Cardiac fibroblast (primary cell): ENCODE measurements at regions not wholly inside any gene's neighbourhood (a gene's known extent, or its start where the extent isn't known, plus 50 kb on each side); places are given as distances from the start of the nearest gene placed in this dataset.
A peak's percentile ranks its signal among the peaks of the same experiment; 100 is the strongest.
"Not testable (repeated sequence)": the region's sequence is repeated elsewhere in the genome, so short reads cannot be mapped to it uniquely, and the experiment has no call there.

Source experiments
- DNase-seq, 2 donors: peaks; one replicate each; pipeline versions ENCODE4 v3.0.0 to v3.0.0-alpha.2; 2010; ENCODE audit warnings: low read depth in 2 of 2
- H3K4me3 ChIP-seq, 2 donors: replicated peaks in 1 of 2; 1 replicate in 1 of 2; 2 replicates in 1 of 2; pipeline ENCODE4 v1.5.1; 2011; ENCODE audit warnings: low read depth in 2 of 2, low read length in 2 of 2, mild to moderate bottlenecking in 2 of 2, moderate library complexity in 1 of 2
- CTCF ChIP-seq: IDR thresholded peaks from one replicate; pipeline ENCODE4 v1.5.1; 2011; ENCODE audit warnings: low read depth, mild to moderate bottlenecking, low read length, inconsistent platforms

- H3K4me3 ChIP-seq, result no peak overlapping the region
- DNase-seq, result no peak
- no peak for TF ChIP-seq CTCF
These were observed 620.5 kb upstream of the LRRN3 start for GRCh38 chr7:110470420-110470819.

- not testable (repeated sequence) for H3K4me3 ChIP-seq, DNase-seq
These were observed 618.5 kb upstream of the LRRN3 start for GRCh38 chr7:110472419-110472818.

GRCh38 chr7:110480964-110481363 lies 610.0 kb upstream of the LRRN3 start:
- DNase-seq, result no peak
- no peak overlapping the region for H3K4me3 ChIP-seq
- no peak for TF ChIP-seq CTCF

- no peak for TF ChIP-seq CTCF
- H3K4me3 ChIP-seq, result no peak overlapping the region
- no peak for DNase-seq
These were observed 607.4 kb upstream of the LRRN3 start for GRCh38 chr7:110483553-110483952.

- no peak for DNase-seq
- H3K4me3 ChIP-seq, result no peak overlapping the region
- no peak for TF ChIP-seq CTCF
These were observed 606.6 kb upstream of the LRRN3 start for GRCh38 chr7:110484356-110484755.

GRCh38 chr7:110486549-110486948 lies 604.4 kb upstream of the LRRN3 start:
- DNase-seq, result no peak
- no peak overlapping the region for H3K4me3 ChIP-seq
- TF ChIP-seq CTCF, result no peak

GRCh38 chr7:110502888-110503465 lies 588.0 kb upstream of the LRRN3 start:
- DNase-seq, result peak in 1 of 2 donors; percentile 32
- H3K4me3 ChIP-seq, result no peak overlapping the region
- no peak for TF ChIP-seq CTCF
